ENCODE measurements at regions not wholly inside any gene's neighbourhood (a gene's known extent, or its start where the extent isn't known, plus 50 kb on each side); places are given as distances from the start of the nearest gene placed in this dataset.

DNA sequence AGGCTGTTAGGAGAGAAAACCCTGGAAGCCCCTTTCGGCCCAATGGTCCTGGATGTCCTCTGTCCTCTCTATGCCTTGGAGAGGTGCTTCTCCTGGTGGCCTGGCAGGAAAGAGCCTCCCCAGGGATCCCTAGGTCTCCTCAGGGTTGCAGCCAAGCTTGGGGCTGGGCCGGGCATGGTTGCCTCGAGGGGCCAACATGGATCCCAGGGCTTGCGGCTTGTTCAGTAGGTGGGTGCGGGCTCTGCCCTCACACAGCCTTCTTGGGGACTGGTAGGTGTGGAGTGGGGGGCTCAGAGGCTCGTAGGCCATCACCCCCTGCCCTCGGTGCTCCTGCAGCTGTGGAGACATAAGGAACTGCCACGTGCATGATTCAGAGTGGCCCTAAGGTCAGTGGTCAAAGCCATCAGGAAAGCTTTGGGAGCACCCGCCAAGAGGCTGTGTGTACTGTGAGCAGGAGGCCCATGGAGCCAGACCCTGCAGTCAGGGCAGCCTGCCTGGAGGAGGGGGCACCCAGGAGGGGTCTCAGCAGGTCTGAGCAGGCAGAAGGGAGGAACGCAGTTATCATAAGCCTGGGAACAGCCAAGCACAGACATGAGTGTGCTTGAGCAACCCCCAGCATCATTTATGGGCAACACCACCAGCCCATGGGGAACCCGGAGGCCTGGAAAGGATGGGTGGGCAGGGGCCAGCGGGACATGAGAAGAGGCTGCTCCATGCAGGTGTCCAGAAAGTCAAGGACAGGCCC, 231.0 kb downstream of the GLI2 start:
- TF ChIP-seq CTCF (conservative IDR thresholded peaks at IDR 0.05 in 1 of 2, IDR thresholded peaks at IDR 0.05 in 1 of 2; ENCODE audit: extremely low read depth in 1 of 2, insufficient read depth in 1 of 2, low read depth in 1 of 2, low read length in 2 of 2) (no peak), EZH2 (IDR thresholded peaks at IDR 0.05; ENCODE audit: borderline replicate concordance, low read length) (no peak)

All from mammary epithelial cell (primary cell).